ENCODE measurements at regions not wholly inside any gene's neighbourhood (a gene's known extent, or its start where the extent isn't known, plus 50 kb on each side); places are given as distances from the start of the nearest gene placed in this dataset.

- no peak for TF ChIP-seq POLR2AphosphoS5 (IDR thresholded peaks at IDR 0.05)
- TF ChIP-seq CTCF (IDR thresholded peaks at IDR 0.05) = no peak
- TF ChIP-seq POLR2A (IDR thresholded peaks at IDR 0.05) = no peak
- no peak for TF ChIP-seq EP300 (IDR thresholded peaks at IDR 0.05)
Measured at GRCh38 chr4:62450740-62451139, 1250.6 kb downstream of the ADGRL3 start.
